Activated CD8-positive, alpha-beta memory T cell treated with anti-CD3 and anti-CD28 coated beads, Interleukin-2, amount 50 U/mL, for 48 hours (primary cell): ENCODE measurements at regions not wholly inside any gene's neighbourhood (a gene's known extent, or its start where the extent isn't known, plus 50 kb on each side); places are given as distances from the start of the nearest gene placed in this dataset.

ENCODE experiments used
- DNase-seq: peaks from one replicate; pipeline ENCODE4 v3.0.0-alpha.2; 2020

- no peak for DNase-seq
Observed at GRCh38 chr4:126719852-126720251, 912.9 kb upstream of the INTU start.

DNA sequence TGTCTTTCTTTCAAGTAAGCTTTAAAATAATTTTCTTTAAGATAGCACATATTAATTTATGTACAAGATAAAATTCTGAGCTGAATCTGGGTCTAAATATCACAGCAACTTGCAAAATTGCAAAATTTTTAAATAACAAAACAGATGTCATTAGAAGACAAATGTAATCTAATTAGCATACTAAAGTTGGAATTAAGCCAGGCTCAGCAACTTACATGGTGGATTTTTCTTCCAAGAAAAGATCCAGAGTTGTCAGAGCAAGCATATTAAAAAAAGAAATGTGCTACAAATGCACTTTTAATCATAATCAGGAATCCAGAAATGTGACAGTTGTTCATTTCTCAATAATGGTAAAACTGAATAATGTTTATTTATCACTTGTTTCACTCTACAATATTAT is 906.9 kb upstream of the INTU start:
- DNase-seq = no peak

DNA sequence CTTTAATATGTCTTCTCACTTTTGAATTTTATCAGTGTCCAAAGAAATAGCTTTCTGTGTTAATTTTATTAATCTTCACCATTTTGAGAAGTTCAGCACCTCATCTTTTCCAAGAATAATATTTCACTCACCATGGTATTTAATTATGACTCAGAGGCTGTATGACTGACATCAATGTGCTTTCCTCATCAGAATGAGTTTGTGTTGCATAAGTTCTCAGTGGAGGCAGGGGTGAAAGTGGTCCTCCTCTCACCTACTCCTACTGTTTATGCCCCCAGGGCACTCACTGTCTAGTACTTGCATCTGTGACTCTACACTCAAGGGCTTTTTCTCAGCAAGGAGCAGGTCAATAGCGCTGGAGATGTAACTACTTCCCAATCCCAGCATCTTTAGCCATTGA is 905.3 kb upstream of the INTU start:
- no peak for DNase-seq

GRCh38 chr4:126731062-126731461 is 901.7 kb upstream of the INTU start:
- no peak for DNase-seq

DNA sequence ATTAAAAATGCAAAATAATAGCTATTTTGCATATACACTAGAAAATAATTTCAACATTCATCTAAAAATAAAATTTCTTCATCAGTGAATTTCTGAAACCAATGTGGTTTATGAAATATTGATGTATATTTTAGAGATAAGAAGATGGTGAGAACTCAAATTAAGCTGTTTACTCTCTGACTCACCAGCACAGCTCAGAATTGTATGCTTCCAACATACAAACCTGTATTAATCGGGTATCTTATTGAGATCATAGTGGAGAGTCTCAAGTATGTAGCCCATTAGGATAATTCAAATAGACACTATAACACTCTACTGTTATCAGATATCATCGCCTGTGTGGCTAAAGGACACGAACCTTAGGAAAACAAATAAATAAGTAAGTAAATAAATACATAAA is 899.5 kb upstream of the INTU start:
- no peak for DNase-seq

DNA sequence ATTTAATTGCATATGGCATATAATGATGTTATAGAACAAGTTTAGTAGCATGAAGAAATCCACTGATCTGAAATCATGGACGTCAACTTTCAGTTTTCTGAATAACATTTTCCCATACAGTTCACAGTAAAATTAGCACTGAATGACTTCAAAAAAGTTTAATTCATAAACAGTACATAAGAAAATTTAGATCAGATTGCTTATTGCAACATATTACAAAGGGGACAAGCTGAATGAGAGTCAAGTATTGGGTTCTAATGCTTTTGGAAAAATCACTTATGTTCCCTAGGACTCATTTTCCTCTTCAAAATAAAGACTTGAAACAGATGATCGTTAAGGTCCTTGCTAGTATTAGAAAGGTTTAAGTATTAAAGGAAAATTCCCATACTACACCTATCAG is 898.3 kb upstream of the INTU start:
- no peak for DNase-seq

- no peak for DNase-seq
Observed at GRCh38 chr4:126735294-126736132, 897.2 kb upstream of the INTU start.

GRCh38 chr4:126736133-126736518 is 896.6 kb upstream of the INTU start:
- DNase-seq = no peak

DNA sequence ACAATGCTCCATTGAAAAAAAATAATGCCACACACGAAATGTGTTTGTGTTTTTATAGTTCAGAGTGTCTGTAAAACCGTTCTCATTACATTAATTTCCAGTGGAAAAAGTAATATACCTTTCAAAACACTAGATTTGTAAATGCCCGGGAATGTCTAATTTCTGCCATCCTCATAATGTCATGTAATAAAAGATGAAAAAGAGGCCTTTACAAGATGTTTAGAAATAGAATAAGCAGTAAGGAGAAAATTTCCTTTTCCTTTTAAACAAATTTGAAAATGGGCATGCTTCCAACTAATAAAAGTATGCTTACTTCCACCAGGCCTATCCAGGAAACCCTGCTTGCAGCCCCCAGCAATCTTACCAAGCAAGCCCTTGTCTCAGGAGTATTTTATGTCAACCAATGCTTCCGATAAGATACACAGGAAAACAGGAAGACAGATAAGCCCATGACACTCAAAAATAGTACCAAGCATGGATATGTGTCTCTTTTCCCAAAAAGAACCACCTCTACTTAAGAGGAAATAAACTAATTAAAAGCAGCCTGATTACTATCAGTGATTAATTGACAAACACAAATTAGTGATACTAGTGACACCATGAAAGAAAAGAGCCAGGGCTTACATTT is 894.7 kb upstream of the INTU start:
- DNase-seq = no peak

DNA sequence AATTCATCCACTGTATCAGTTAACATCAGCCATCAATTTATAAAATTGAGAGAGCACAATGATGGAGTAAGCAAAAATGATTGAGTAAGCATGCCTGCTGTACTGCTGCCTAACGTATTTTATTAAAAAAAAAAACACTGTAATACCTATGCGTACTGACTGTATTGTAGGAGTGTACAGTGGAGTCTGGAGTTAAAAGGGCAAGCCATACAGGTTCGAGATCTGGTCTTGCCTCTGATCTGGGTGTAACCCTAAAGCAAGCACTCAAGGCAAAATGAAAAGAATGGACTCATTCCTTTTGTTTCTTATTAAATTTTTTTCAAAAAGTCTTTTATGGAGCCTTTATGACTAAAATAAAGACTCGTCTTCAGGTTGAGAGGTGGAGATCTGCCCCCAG is 894.2 kb upstream of the INTU start:
- DNase-seq = no peak

DNA sequence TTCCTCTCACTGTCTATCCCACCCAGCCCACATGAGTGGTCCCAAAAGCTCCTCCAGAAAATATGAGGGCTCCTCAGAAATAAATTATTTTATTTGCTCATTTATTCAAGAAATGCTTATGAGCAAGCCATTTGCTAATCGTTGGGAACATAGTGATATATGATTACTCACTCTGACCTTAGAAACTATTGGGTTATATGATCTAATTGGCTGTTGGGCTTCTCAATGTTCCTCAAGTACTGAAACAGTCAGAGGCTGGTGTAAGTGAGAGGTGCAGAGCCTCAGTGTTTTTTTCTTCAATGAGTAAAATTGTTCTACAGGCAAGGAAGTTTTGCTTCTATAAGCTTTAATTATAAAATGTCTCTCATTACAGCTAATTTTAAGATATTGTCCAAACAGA is 893.8 kb upstream of the INTU start:
- DNase-seq = no peak

- no peak for DNase-seq
Observed at GRCh38 chr4:126740687-126741086, 892.1 kb upstream of the INTU start.

- no peak for DNase-seq
Observed at GRCh38 chr4:126742048-126742447, 890.7 kb upstream of the INTU start.

GRCh38 chr4:126742885-126743284 is 889.9 kb upstream of the INTU start:
- DNase-seq = no peak

GRCh38 chr4:126748736-126749135 is 884.0 kb upstream of the INTU start:
- no peak for DNase-seq

DNA sequence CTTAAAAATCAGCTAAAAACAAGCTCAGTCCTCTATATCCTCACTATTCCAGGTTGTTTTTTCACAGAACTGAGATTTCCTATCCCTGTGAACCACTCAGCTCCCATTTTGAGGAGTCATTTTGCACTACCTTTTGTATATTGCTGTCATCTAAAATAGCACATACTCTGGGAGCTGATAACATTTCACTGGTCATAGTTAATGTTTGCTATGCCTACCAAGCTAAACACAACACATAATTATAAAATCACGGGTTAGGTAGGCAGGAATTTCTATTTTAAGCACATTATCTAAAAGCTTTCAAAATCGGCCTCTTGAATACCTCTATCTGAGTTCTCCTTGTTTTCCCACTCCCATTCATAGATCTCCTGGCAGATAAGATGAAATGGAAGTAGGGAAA is 882.0 kb upstream of the INTU start:
- DNase-seq = no peak

DNA sequence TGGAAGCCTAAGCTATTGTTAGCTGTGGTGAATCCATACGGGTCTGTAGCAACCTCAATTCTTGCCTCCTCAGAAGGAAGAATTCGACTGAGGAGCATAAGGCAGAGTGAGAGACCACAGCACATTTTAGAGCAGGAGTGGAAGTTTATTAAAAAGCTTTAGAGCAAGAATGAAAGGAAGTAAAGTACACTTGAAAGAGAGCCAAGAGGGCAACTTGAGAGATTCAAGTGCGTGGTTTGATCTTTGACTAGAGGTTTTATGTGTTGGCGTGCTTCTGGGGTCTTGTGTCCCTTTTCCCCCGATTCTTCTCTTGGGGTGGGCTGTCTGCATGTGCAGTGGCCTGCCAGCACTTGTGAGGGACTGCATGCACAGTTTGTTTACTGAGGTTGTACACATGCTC is 880.6 kb upstream of the INTU start:
- no peak for DNase-seq

- no peak for DNase-seq
Observed at GRCh38 chr4:126752702-126753101, 880.1 kb upstream of the INTU start.

DNA sequence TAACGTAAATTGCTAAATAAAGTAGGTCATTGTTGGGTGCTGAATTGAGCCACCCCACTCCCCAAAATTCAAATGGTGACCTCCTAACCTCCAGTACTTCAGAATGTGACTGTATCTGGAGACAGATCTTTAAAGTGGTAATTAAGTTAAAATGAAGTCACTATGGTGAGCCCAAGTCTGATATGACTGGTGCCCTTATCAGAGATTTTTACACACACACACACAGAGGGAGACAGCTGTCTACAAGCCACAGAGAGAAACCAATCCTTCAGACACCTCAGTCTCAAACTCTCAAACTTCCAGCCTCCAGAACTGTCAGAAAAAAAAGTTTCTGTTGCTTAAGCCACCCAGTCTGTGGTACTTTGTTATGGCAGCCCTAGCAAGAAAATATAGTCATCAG is 879.2 kb upstream of the INTU start:
- no peak for DNase-seq

GRCh38 chr4:126755506-126755905 is 877.3 kb upstream of the INTU start:
- DNase-seq = no peak

DNA sequence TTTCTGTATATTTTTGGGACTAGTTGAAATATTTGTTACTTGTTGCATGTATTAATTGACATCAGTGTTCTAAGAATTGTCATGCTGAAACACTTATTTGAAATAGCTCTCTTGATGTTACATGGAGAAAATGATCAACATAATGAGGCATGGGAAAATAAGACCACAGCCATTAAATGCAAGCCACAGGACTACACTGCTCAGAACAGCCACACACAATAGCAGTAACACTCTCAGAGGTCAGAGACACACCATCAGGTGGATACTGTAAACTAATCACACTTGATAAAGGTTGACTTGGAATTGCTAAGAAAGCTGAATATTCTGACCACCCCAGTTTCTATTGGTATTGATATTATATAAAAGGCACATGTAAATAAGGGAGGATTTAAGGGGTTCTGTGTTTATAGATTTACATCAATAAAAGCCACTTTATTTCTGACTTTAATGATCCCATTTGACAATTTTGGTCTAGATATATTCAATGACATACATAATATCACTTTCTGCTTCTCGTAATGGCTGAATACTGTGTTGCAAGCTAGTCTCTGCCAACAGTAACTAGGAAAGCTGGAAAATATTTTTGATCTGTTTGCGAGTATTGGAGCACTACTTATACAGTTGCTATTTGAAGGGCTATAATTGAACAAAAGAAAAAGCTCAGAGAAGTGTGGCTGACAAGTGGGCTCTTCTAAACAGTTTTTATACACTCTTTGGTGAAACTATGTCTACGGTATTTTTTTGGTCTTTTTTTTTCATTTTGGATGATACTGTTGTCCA is 876.5 kb upstream of the INTU start:
- no peak for DNase-seq

GRCh38 chr4:126757219-126757618 is 875.5 kb upstream of the INTU start:
- DNase-seq = no peak

DNA sequence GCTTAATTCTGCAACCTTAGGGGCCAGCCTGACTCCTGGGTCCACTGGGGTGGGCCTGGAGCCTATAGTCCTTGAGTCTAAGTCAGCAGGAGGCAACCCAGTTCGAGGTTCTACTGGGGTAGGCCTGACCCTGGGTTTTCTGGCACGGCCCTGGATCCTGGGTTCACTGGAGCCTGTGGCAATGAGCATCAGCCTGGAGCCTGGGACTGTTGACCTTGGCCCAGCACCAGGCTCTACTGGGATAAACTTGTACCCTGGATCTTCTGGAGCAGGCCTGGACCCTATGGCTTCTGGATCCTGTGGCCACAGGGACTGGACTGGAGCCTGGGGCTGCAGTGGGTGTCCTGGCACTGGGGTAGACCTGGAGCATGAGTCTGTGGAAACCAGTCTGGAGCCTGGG is 874.3 kb upstream of the INTU start:
- no peak for DNase-seq
